Ishikawa (cell line): ENCODE measurements at regions not wholly inside any gene's neighbourhood (a gene's known extent, or its start where the extent isn't known, plus 50 kb on each side); places are given as distances from the start of the nearest gene placed in this dataset.

Experiments
- CEBPB ChIP-seq: IDR thresholded peaks from 2 replicates; pipeline ENCODE4 v1.6.1; 2012
- NFIC ChIP-seq: IDR thresholded peaks from 2 replicates; pipeline ENCODE4 v1.6.1; 2012
- TAF1 ChIP-seq: IDR thresholded peaks from 2 replicates; pipeline ENCODE4 v1.6.1; 2012; ENCODE audit warnings: low read depth, mild to moderate bottlenecking
- YY1 ChIP-seq: IDR thresholded peaks from 2 replicates; pipeline ENCODE4 v1.6.1; 2012; ENCODE audit warnings: low read depth
- TF ChIP-seq, protein P1 (sequence below): IDR thresholded peaks from 2 replicates; pipeline ENCODE4 v1.6.1; 2012; ENCODE audit warnings: low read depth, mild to moderate bottlenecking

- no peak for TF ChIP-seq NFIC
- TF ChIP-seq TAF1 = no peak
- TF ChIP-seq, protein P1, sequence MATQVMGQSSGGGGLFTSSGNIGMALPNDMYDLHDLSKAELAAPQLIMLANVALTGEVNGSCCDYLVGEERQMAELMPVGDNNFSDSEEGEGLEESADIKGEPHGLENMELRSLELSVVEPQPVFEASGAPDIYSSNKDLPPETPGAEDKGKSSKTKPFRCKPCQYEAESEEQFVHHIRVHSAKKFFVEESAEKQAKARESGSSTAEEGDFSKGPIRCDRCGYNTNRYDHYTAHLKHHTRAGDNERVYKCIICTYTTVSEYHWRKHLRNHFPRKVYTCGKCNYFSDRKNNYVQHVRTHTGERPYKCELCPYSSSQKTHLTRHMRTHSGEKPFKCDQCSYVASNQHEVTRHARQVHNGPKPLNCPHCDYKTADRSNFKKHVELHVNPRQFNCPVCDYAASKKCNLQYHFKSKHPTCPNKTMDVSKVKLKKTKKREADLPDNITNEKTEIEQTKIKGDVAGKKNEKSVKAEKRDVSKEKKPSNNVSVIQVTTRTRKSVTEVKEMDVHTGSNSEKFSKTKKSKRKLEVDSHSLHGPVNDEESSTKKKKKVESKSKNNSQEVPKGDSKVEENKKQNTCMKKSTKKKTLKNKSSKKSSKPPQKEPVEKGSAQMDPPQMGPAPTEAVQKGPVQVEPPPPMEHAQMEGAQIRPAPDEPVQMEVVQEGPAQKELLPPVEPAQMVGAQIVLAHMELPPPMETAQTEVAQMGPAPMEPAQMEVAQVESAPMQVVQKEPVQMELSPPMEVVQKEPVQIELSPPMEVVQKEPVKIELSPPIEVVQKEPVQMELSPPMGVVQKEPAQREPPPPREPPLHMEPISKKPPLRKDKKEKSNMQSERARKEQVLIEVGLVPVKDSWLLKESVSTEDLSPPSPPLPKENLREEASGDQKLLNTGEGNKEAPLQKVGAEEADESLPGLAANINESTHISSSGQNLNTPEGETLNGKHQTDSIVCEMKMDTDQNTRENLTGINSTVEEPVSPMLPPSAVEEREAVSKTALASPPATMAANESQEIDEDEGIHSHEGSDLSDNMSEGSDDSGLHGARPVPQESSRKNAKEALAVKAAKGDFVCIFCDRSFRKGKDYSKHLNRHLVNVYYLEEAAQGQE = no peak
- TF ChIP-seq CEBPB = no peak
- no peak for TF ChIP-seq YY1
Observed at GRCh38 chr18:41732356-41732755, 222.7 kb upstream of the PIK3C3 start.
